Tibial artery (tissue), 4 donors: ENCODE measurements at regions not wholly inside any gene's neighbourhood (a gene's known extent, or its start where the extent isn't known, plus 50 kb on each side); places are given as distances from the start of the nearest gene placed in this dataset.

Experiments used
- DNase-seq, 2 donors: peaks; one replicate each; pipeline ENCODE4 v3.0.0-alpha.2; 2019
- H3K27ac ChIP-seq, 2 donors: fragments of 200-600 bp; sonication (generic) in 1 of 2; 1 replicate in 1 of 2; 2 replicates in 1 of 2; pipeline ENCODE4 v1.5.1; 2018 to 2019; ENCODE audit warnings: mild to moderate bottlenecking in 1 of 2
- H3K27me3 ChIP-seq, 2 donors: fragments of 200-600 bp; sonication (generic) in 1 of 2; one replicate each; pipeline versions ENCODE4 v1.5.1 to v1.6.0; 2016 to 2019
- H3K36me3 ChIP-seq, 3 donors: fragments of 200-600 bp; sonication (generic) in 2 of 3; one replicate each; pipeline ENCODE4 v1.5.1; 2016 to 2019; ENCODE audit warnings: mild to moderate bottlenecking in 2 of 3
- H3K4me1 ChIP-seq, 4 donors: fragments of 200-600 bp; sonication (generic) in 2 of 4; 1 replicate in 3 of 4; 2 replicates in 1 of 4; pipeline ENCODE4 v1.5.1; 2016 to 2019
- H3K4me3 ChIP-seq, 2 donors: fragments of 200-600 bp; sonication (generic) in 1 of 2; 1 replicate in 1 of 2; 2 replicates in 1 of 2; pipeline ENCODE4 v1.5.1; 2018 to 2019; ENCODE audit warnings: mild to moderate bottlenecking in 2 of 2
- H3K9me3 ChIP-seq, 3 donors: fragments of 200-600 bp; sonication (generic) in 1 of 3; one replicate each; pipeline ENCODE4 v1.5.1; 2016 to 2019
- CTCF ChIP-seq, 2 experiments: fragments of 200-600 bp in 1 of 2; fragments of 450-650 bp in 1 of 2; IDR thresholded peaks; one replicate each; pipeline ENCODE4 v1.5.1; 2017 to 2019; ENCODE audit warnings: antibody characterized with exemption in 2 of 2, mild to moderate bottlenecking in 1 of 2, moderate library complexity in 1 of 2
- intact Hi-C: fragments of 100-400 bp; cut with DNase I; formaldehyde crosslinking; loops from one replicate; pipeline ENCODE4 v1.15.0; 2023; ENCODE audit warnings: low total_unique reads

GRCh38 chr13:91099877-91100276 lies 247.6 kb upstream of the MIR17HG start:
- intact Hi-C loops, result no loop called here
- H3K9me3 ChIP-seq, result no peaks in the 10 kb centered on the region
- H3K27me3 ChIP-seq, result no peaks in the 10 kb centered on the region
- H3K4me1 ChIP-seq, result no peaks in the 10 kb centered on the region
- H3K36me3 ChIP-seq, result no peaks in the 10 kb centered on the region
- DNase-seq, result no peak
- no peak overlapping the region for H3K4me3 ChIP-seq
- no peak overlapping the region for H3K27ac ChIP-seq
- no peak for TF ChIP-seq CTCF (IDR thresholded peaks at IDR 0.05)

DNA sequence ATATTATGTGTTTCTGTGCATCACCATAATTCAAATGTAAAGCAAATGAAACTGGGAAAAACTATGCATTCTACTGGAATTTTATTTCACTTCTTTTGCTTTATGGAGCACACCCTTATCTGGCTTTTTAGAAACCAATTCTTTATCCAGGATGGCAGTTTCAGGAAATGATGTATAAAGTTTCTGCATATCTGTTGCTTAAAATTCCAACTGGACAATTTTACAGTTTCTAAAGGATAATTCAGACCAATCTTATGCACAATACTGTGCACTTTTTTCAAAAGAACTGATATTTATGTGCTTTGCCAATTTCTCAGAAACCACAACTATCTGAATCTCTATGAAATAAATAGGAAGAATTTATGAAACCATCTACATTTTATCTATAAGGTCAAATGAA lies 246.5 kb upstream of the MIR17HG start:
- TF ChIP-seq CTCF (IDR thresholded peaks at IDR 0.05), result no peak
- Histone ChIP-seq H3K36me3 (no peaks in the 10 kb centered on the region), H3K27me3 (no peaks in the 10 kb centered on the region), H3K27ac (no peak overlapping the region), H3K9me3 (no peaks in the 10 kb centered on the region), H3K4me1 (no peaks in the 10 kb centered on the region), H3K4me3 (no peak overlapping the region)
- DNase-seq, result no peak
- intact Hi-C loops, result no loop called here

DNA sequence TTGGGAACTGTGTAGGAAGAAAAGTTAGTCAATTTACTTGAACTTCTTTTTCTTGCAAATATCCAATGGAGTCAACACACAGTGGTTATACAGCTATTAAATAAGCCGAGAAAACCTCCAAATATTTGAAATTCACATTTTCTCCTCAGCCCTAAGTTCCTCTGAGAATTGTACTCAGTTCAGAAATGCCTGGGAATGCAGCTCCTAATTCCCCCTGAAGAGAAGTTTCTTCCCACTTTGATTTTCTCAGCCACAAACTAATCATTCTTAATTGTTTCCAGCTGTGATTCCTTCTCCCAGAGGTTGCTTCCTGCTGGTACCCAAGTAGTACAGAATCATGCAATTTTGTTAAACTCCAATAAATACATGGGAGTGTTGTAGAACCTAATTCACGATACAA lies 246.1 kb upstream of the MIR17HG start:
- no peak overlapping the region for H3K27ac ChIP-seq
- no peaks in the 10 kb centered on the region for H3K27me3 ChIP-seq
- TF ChIP-seq CTCF (IDR thresholded peaks at IDR 0.05), result no peak
- H3K4me3 ChIP-seq, result no peak overlapping the region
- intact Hi-C loops, result no loop called here
- H3K36me3 ChIP-seq, result no peaks in the 10 kb centered on the region
- no peaks in the 10 kb centered on the region for H3K9me3 ChIP-seq
- no peak for DNase-seq
- H3K4me1 ChIP-seq, result no peaks in the 10 kb centered on the region

DNA sequence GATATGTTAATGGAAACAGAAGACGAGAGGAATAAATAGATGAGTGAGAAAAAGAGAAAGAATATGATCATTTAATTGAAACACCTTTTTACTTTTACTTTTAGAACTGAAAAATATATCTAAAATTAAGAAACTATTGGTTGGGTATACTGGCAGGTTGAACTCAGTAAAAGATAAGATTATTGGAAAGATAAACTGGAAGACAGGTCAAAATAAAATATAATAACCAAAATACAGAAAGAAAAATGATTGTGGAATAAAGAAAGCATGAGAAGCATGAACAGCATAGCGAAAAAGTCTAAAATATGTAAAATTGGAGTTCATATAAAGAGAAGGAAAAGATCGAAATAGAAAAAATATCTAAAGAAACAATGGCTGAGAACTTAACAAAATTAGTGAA lies 242.2 kb upstream of the MIR17HG start:
- H3K27ac ChIP-seq, result no peak overlapping the region
- no peak overlapping the region for H3K4me3 ChIP-seq
- no peaks in the 10 kb centered on the region for H3K9me3 ChIP-seq
- no peaks in the 10 kb centered on the region for H3K36me3 ChIP-seq
- no peak for TF ChIP-seq CTCF (IDR thresholded peaks at IDR 0.05)
- H3K4me1 ChIP-seq, result no peaks in the 10 kb centered on the region
- intact Hi-C loops, result no loop called here
- no peak for DNase-seq
- no peaks in the 10 kb centered on the region for H3K27me3 ChIP-seq

DNA sequence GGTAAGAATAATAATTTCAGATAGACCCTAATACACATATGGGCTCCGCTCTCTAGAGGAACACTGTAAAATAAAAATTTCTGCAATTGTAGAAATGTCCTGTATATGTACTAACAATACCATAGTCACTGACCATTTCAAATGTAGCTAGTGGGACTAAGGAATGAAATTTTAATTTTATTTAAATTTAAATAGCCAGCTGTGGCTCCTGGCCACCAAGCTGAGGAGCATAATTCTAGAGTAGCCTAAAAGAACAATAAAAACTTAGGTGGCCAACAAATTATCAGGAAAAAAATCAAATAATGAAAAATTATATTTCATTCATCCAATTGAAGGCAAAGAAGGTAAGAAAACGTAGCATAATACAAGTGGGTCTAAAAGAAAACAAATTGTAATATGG lies 240.9 kb upstream of the MIR17HG start:
- Histone ChIP-seq H3K27me3 (no peaks in the 10 kb centered on the region), H3K4me1 (no peaks in the 10 kb centered on the region), H3K9me3 (no peaks in the 10 kb centered on the region), H3K36me3 (no peaks in the 10 kb centered on the region), H3K27ac (no peak overlapping the region), H3K4me3 (no peak overlapping the region)
- intact Hi-C loops, result no loop called here
- no peak for TF ChIP-seq CTCF (IDR thresholded peaks at IDR 0.05)
- no peak for DNase-seq

- Histone ChIP-seq H3K27me3 (no peaks in the 10 kb centered on the region), H3K27ac (no peak overlapping the region), H3K4me3 (no peak overlapping the region), H3K4me1 (no peaks in the 10 kb centered on the region), H3K36me3 (no peaks in the 10 kb centered on the region), H3K9me3 (no peaks in the 10 kb centered on the region)
- intact Hi-C loops, result no loop called here
- DNase-seq, result no peak
- TF ChIP-seq CTCF (IDR thresholded peaks at IDR 0.05), result no peak
These were observed 239.2 kb upstream of the MIR17HG start for GRCh38 chr13:91108315-91108714.
